Fibroblast of the aortic adventitia (primary cell): ENCODE measurements at regions not wholly inside any gene's neighbourhood (a gene's known extent, or its start where the extent isn't known, plus 50 kb on each side); places are given as distances from the start of the nearest gene placed in this dataset.

ENCODE experiments used
- DNase-seq: peaks from one replicate; pipeline ENCODE4 v3.0.0-alpha.2; 2010; ENCODE audit warnings: low read depth
- H3K4me3 ChIP-seq: 2 replicates; pipeline ENCODE4 v1.5.1; 2011; ENCODE audit warnings: low read depth, mild to moderate bottlenecking, control low read depth, low read length, moderate library complexity
- CTCF ChIP-seq: IDR thresholded peaks from 2 replicates; pipeline ENCODE4 v1.5.1; 2011; ENCODE audit warnings: mild to moderate bottlenecking, low read length, control low read depth, inconsistent platforms; ENCODE audit not compliant: insufficient read depth

- no peak for TF ChIP-seq CTCF
- DNase-seq: no peak
- H3K4me3 ChIP-seq: no peak overlapping the region
Observed at GRCh38 chr3:127410678-127411077, 122.8 kb upstream of the PRR20G start.

- no peak for TF ChIP-seq CTCF
- no peak for DNase-seq
- H3K4me3 ChIP-seq: no peak overlapping the region
Observed at GRCh38 chr3:127410137-127410488, 122.3 kb upstream of the PRR20G start.

GRCh38 chr3:127409421-127410136 lies 121.7 kb upstream of the PRR20G start:
- DNase-seq: no peak
- H3K4me3 ChIP-seq: no peak overlapping the region
- TF ChIP-seq CTCF: no peak

- TF ChIP-seq CTCF: no peak
- H3K4me3 ChIP-seq: no peak overlapping the region
- DNase-seq: no peak
Observed at GRCh38 chr3:127408684-127409420, 121.0 kb upstream of the PRR20G start.

GRCh38 chr3:127408022-127408683 lies 120.3 kb upstream of the PRR20G start:
- H3K4me3 ChIP-seq: no peak overlapping the region
- no peak for DNase-seq
- no peak for TF ChIP-seq CTCF

- no peak for TF ChIP-seq CTCF
Observed at GRCh38 chr3:127407026-127407939, 119.4 kb upstream of the PRR20G start.

More at GRCh38 chr3:127407026-127407939, 119.4 kb upstream of the PRR20G start:
- no peak for DNase-seq
- H3K4me3 ChIP-seq: no peak overlapping the region
